ENCODE measurements at regions not wholly inside any gene's neighbourhood (a gene's known extent, or its start where the extent isn't known, plus 50 kb on each side); places are given as distances from the start of the nearest gene placed in this dataset.

DNA sequence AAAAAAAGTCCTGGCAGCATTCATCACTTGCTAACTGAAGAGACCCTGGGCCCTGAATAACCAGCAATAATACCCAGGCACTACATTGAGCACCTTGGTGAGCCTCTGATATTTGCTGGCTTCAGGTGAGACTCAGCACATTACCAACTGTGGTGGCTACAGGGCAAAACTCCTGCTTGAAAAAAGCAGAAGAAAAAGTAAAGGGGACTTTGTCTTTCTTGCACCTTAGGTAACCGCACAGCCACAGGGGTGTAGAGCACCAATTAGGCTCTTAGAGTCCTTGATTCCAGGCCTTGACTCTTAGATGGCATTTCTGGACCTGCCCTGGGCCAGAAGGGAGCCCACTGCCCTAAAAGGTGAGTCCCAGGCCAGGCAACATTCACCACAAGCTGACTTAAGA lies 269.5 kb downstream of the AUH start:
- TF ChIP-seq, protein P1, sequence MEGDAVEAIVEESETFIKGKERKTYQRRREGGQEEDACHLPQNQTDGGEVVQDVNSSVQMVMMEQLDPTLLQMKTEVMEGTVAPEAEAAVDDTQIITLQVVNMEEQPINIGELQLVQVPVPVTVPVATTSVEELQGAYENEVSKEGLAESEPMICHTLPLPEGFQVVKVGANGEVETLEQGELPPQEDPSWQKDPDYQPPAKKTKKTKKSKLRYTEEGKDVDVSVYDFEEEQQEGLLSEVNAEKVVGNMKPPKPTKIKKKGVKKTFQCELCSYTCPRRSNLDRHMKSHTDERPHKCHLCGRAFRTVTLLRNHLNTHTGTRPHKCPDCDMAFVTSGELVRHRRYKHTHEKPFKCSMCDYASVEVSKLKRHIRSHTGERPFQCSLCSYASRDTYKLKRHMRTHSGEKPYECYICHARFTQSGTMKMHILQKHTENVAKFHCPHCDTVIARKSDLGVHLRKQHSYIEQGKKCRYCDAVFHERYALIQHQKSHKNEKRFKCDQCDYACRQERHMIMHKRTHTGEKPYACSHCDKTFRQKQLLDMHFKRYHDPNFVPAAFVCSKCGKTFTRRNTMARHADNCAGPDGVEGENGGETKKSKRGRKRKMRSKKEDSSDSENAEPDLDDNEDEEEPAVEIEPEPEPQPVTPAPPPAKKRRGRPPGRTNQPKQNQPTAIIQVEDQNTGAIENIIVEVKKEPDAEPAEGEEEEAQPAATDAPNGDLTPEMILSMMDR (conservative IDR thresholded peaks at IDR 0.05; ENCODE audit: low read depth in 2 of 2) = no peak
- TF ChIP-seq EZH2 (IDR thresholded peaks at IDR 0.05; ENCODE audit: low read depth, unreplicated experiment) (no peak), EZH2phosphoT487 (IDR thresholded peaks at IDR 0.05; ENCODE audit: unreplicated experiment) (no peak)
- TF ChIP-seq, protein P2, sequence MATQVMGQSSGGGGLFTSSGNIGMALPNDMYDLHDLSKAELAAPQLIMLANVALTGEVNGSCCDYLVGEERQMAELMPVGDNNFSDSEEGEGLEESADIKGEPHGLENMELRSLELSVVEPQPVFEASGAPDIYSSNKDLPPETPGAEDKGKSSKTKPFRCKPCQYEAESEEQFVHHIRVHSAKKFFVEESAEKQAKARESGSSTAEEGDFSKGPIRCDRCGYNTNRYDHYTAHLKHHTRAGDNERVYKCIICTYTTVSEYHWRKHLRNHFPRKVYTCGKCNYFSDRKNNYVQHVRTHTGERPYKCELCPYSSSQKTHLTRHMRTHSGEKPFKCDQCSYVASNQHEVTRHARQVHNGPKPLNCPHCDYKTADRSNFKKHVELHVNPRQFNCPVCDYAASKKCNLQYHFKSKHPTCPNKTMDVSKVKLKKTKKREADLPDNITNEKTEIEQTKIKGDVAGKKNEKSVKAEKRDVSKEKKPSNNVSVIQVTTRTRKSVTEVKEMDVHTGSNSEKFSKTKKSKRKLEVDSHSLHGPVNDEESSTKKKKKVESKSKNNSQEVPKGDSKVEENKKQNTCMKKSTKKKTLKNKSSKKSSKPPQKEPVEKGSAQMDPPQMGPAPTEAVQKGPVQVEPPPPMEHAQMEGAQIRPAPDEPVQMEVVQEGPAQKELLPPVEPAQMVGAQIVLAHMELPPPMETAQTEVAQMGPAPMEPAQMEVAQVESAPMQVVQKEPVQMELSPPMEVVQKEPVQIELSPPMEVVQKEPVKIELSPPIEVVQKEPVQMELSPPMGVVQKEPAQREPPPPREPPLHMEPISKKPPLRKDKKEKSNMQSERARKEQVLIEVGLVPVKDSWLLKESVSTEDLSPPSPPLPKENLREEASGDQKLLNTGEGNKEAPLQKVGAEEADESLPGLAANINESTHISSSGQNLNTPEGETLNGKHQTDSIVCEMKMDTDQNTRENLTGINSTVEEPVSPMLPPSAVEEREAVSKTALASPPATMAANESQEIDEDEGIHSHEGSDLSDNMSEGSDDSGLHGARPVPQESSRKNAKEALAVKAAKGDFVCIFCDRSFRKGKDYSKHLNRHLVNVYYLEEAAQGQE (IDR thresholded peaks at IDR 0.05; ENCODE audit: unreplicated experiment) = no peak
